ENCODE measurements at regions not wholly inside any gene's neighbourhood (a gene's known extent, or its start where the extent isn't known, plus 50 kb on each side); places are given as distances from the start of the nearest gene placed in this dataset.

GRCh38 chr4:77434299-77435092 is 171.1 kb upstream of the CXCL13 start:
- BruUV-seq (replicated peaks), result no TSS peak
- intact Hi-C loops (cut with micrococcal nuclease; ENCODE audit: unreplicated experiment), result loop anchor here (2.0 kb wide), 1 partner anchor 50 kb away; no protein-coding TSS in a partner anchor
- H3K27ac ChIP-seq (ENCODE audit: low read length), result no peak overlapping the region
- in situ Hi-C loops (cut with HindIII; ENCODE audit: low pct_unique_long_range_greater_than_20kb, low sequenced_read_pairs), result no loop called here
- H3K4me1 ChIP-seq (ENCODE audit: control insufficient read depth, insufficient read depth, low read length), result no peaks in the 10 kb centered on the region
- ChIA-PET POLR2A (no interaction called here), CTCF (no interaction called here)
- no peaks in the 10 kb centered on the region for H3K9me3 ChIP-seq (ENCODE audit: control insufficient read depth, insufficient read depth, low read depth, low read length)
- DNase-seq (ENCODE audit: low read depth, low spot score), result no peak
- no peak overlapping the region for H3K4me3 ChIP-seq (ENCODE audit: low read depth in 2 of 2, low read length in 2 of 2)
- no peaks in the 10 kb centered on the region for H3K27me3 ChIP-seq (ENCODE audit: control insufficient read depth, insufficient read depth, low read length)
- no peak for TF ChIP-seq SIN3A (IDR thresholded peaks at IDR 0.05; ENCODE audit: borderline replicate concordance, insufficient read depth, low read depth, low read length)
- TF ChIP-seq CTCF (IDR thresholded peaks at IDR 0.05), result no peak
- TF ChIP-seq REST (IDR thresholded peaks at IDR 0.05; ENCODE audit: insufficient read depth in 1 of 2, low read depth in 2 of 2, low read length in 1 of 2), result no peak
- TF ChIP-seq TCF7L2 (IDR thresholded peaks at IDR 0.05; ENCODE audit: low read depth, low read length), result no peak
- no peak for TF ChIP-seq POLR2AphosphoS5 (IDR thresholded peaks at IDR 0.05; ENCODE audit: low read depth, low read length)
- ATAC-seq, result no peak
- H3K36me3 ChIP-seq (ENCODE audit: control insufficient read depth, insufficient read depth, low read length), result no peaks in the 10 kb centered on the region

GRCh38 chr4:77437079-77437478 is 168.5 kb upstream of the CXCL13 start:
- DNase-seq (ENCODE audit: low read depth, low spot score) (no peak), ATAC-seq (no peak)
- no peak overlapping the region for H3K4me3 ChIP-seq (ENCODE audit: low read depth in 2 of 2, low read length in 2 of 2)
- no peaks in the 10 kb centered on the region for H3K9me3 ChIP-seq (ENCODE audit: control insufficient read depth, insufficient read depth, low read depth, low read length)
- H3K27ac ChIP-seq (ENCODE audit: low read length), result no peak overlapping the region
- H3K27me3 ChIP-seq (ENCODE audit: control insufficient read depth, insufficient read depth, low read length), result no peaks in the 10 kb centered on the region
- H3K36me3 ChIP-seq (ENCODE audit: control insufficient read depth, insufficient read depth, low read length), result no peaks in the 10 kb centered on the region
- in situ Hi-C loops (cut with HindIII; ENCODE audit: low pct_unique_long_range_greater_than_20kb, low sequenced_read_pairs) (no loop called here), intact Hi-C loops (cut with micrococcal nuclease; ENCODE audit: unreplicated experiment) (no loop called here)
- TF ChIP-seq TCF7L2 (IDR thresholded peaks at IDR 0.05; ENCODE audit: low read depth, low read length) (no peak), CTCF (IDR thresholded peaks at IDR 0.05) (no peak), SIN3A (IDR thresholded peaks at IDR 0.05; ENCODE audit: borderline replicate concordance, insufficient read depth, low read depth, low read length) (no peak), REST (IDR thresholded peaks at IDR 0.05; ENCODE audit: insufficient read depth in 1 of 2, low read depth in 2 of 2, low read length in 1 of 2) (no peak), POLR2AphosphoS5 (IDR thresholded peaks at IDR 0.05; ENCODE audit: low read depth, low read length) (no peak)
- BruUV-seq (replicated peaks), result no TSS peak
- ChIA-PET CTCF (no interaction called here), POLR2A (no interaction called here)
- no peaks in the 10 kb centered on the region for H3K4me1 ChIP-seq (ENCODE audit: control insufficient read depth, insufficient read depth, low read length)

Data from Panc1 (cell line).